ENCODE measurements at regions not wholly inside any gene's neighbourhood (a gene's known extent, or its start where the extent isn't known, plus 50 kb on each side); places are given as distances from the start of the nearest gene placed in this dataset.

- TF ChIP-seq POLR2AphosphoS5 (IDR thresholded peaks at IDR 0.05) (no peak), CTCF (IDR thresholded peaks at IDR 0.05) (no peak), POLR2A (IDR thresholded peaks at IDR 0.05) (no peak)
These were observed 213.6 kb downstream of the NXPE2 start for GRCh38 chr11:114891911-114892310.
